Peyer's patch (tissue), 4 donors: ENCODE measurements at regions not wholly inside any gene's neighbourhood (a gene's known extent, or its start where the extent isn't known, plus 50 kb on each side); places are given as distances from the start of the nearest gene placed in this dataset.
"Not testable (repeated sequence)": the region's sequence is repeated elsewhere in the genome, so short reads cannot be mapped to it uniquely, and the experiment has no call there.

ENCODE experiments used
- DNase-seq, 3 donors: peaks; one replicate each; pipeline ENCODE4 v3.0.0-alpha.2; 2017 to 2019
- H3K27ac ChIP-seq, 4 donors: fragments of 200-600 bp; sonication (generic); one replicate each; pipeline ENCODE4 v1.5.1; 2016 to 2019
- H3K27me3 ChIP-seq, 2 donors: fragments of 200-600 bp; sonication (generic); one replicate each; pipeline ENCODE4 v1.5.1; 2019
- H3K36me3 ChIP-seq, 3 donors: fragments of 200-600 bp; sonication (generic); one replicate each; pipeline ENCODE4 v1.5.1; 2016 to 2019
- H3K4me1 ChIP-seq, 4 donors: fragments of 200-600 bp; sonication (generic); one replicate each; pipeline ENCODE4 v1.5.1; 2016 to 2019
- H3K4me3 ChIP-seq, 4 donors: fragments of 200-600 bp; sonication (generic); 1 replicate in 3 of 4; 2 replicates in 1 of 4; pipeline ENCODE4 v1.5.1; 2016 to 2019; ENCODE audit warnings: mild to moderate bottlenecking in 1 of 4
- H3K9me3 ChIP-seq, 4 donors: fragments of 200-600 bp; sonication (generic); one replicate each; pipeline ENCODE4 v1.5.1; 2016 to 2019; ENCODE audit warnings: mild to moderate bottlenecking in 1 of 4
- CTCF ChIP-seq, 6 experiments: fragments of 450-650 bp in 4 of 6; fragments of 200-600 bp in 2 of 6; sonication (generic) in 1 of 6; IDR thresholded peaks; one replicate each; pipeline ENCODE4 v1.5.1; 2017 to 2019; ENCODE audit warnings: antibody characterized with exemption in 6 of 6, mild to moderate bottlenecking in 3 of 6, moderate library complexity in 1 of 6
- POLR2A ChIP-seq, 2 donors: fragments of 450-650 bp; IDR thresholded peaks; one replicate each; pipeline ENCODE4 v1.5.1; 2017; ENCODE audit warnings: antibody characterized with exemption in 2 of 2, mild to moderate bottlenecking in 2 of 2, moderate library complexity in 2 of 2

- Histone ChIP-seq H3K4me1 (no peaks in the 10 kb centered on the region), H3K9me3 (no peaks in the 10 kb centered on the region), H3K4me3 (no peak overlapping the region), H3K27me3 (no peaks in the 10 kb centered on the region), H3K36me3 (no peaks in the 10 kb centered on the region), H3K27ac (no peak overlapping the region)
- DNase-seq = no peak
- TF ChIP-seq POLR2A (IDR thresholded peaks at IDR 0.05) (no peak), CTCF (IDR thresholded peaks at IDR 0.05) (no peak)
Measured at GRCh38 chr9:25773805-25774204, 95.6 kb upstream of the TUSC1 start.

- H3K4me3 ChIP-seq = no peak overlapping the region
- TF ChIP-seq CTCF (IDR thresholded peaks at IDR 0.05) = no peak
- TF ChIP-seq POLR2A (IDR thresholded peaks at IDR 0.05) = no peak
- H3K9me3 ChIP-seq = no peaks in the 10 kb centered on the region
- H3K27ac ChIP-seq = no peak overlapping the region
- no peaks in the 10 kb centered on the region for H3K4me1 ChIP-seq
- H3K36me3 ChIP-seq = no peaks in the 10 kb centered on the region
- DNase-seq = no peak
- no peaks in the 10 kb centered on the region for H3K27me3 ChIP-seq
Measured at GRCh38 chr9:25755951-25756350, 77.7 kb upstream of the TUSC1 start.

- DNase-seq = no peak
- Histone ChIP-seq H3K27me3 (no peaks in the 10 kb centered on the region), H3K4me3 (no peak overlapping the region), H3K27ac (no peak overlapping the region), H3K36me3 (no peaks in the 10 kb centered on the region), H3K4me1 (no peaks in the 10 kb centered on the region), H3K9me3 (no peaks in the 10 kb centered on the region)
- TF ChIP-seq CTCF (IDR thresholded peaks at IDR 0.05) (no peak), POLR2A (IDR thresholded peaks at IDR 0.05) (no peak)
Measured at GRCh38 chr9:25752398-25752797, 74.2 kb upstream of the TUSC1 start.

GRCh38 chr9:25742256-25742655, 64.0 kb upstream of the TUSC1 start:
- no peak overlapping the region for H3K27ac ChIP-seq
- no peak for DNase-seq
- no peaks in the 10 kb centered on the region for H3K27me3 ChIP-seq
- no peaks in the 10 kb centered on the region for H3K36me3 ChIP-seq
- H3K4me3 ChIP-seq = no peak overlapping the region
- H3K9me3 ChIP-seq = no peaks in the 10 kb centered on the region
- H3K4me1 ChIP-seq = no peaks in the 10 kb centered on the region
- no peak for TF ChIP-seq CTCF (IDR thresholded peaks at IDR 0.05)

- no peak for TF ChIP-seq POLR2A (IDR thresholded peaks at IDR 0.05)
- no peak for TF ChIP-seq CTCF (IDR thresholded peaks at IDR 0.05)
- no peak for DNase-seq
- H3K4me1 ChIP-seq = no peaks in the 10 kb centered on the region
- no peaks in the 10 kb centered on the region for H3K27me3 ChIP-seq
- no peak overlapping the region for H3K4me3 ChIP-seq
- no peaks in the 10 kb centered on the region for H3K36me3 ChIP-seq
- no peak overlapping the region for H3K27ac ChIP-seq
- no peaks in the 10 kb centered on the region for H3K9me3 ChIP-seq
Measured at GRCh38 chr9:25733336-25733982, 55.2 kb upstream of the TUSC1 start.

GRCh38 chr9:25731895-25732794, 53.9 kb upstream of the TUSC1 start:
- H3K4me3 ChIP-seq = not testable (repeated sequence)

More at GRCh38 chr9:25731895-25732794, 53.9 kb upstream of the TUSC1 start:
- H3K27me3 ChIP-seq, H3K4me1 ChIP-seq, H3K36me3 ChIP-seq, H3K9me3 ChIP-seq, H3K27ac ChIP-seq, DNase-seq: not testable (repeated sequence)
